Activated CD4-positive, alpha-beta T cell treated with anti-CD3 and anti-CD28 coated beads for 36 hours (primary cell): ENCODE measurements at regions not wholly inside any gene's neighbourhood (a gene's known extent, or its start where the extent isn't known, plus 50 kb on each side); places are given as distances from the start of the nearest gene placed in this dataset.
A peak's percentile ranks its signal among the peaks of the same experiment; 100 is the strongest.
"Not testable (repeated sequence)": the region's sequence is repeated elsewhere in the genome, so short reads cannot be mapped to it uniquely, and the experiment has no call there.

Experiments used
- ATAC-seq: fragments of 200-7000 bp; cut with Tn5 transposase; one replicate; pipeline ENCODE4 v1.10.0; 2021; ENCODE audit warnings: mild to moderate bottlenecking, moderate library complexity
- CTCF ChIA-PET: fragments of 350-600 bp; sonication (Branson Sonifier 250); formaldehyde crosslinking; loops from one replicate; lab custom pipeline; 2021; ENCODE audit warnings: antibody characterized with exemption; lab: Charles Lee
- POLR2A ChIA-PET: fragments of 350-600 bp; sonication (Branson Sonifier 250); formaldehyde crosslinking; loops from one replicate; lab custom pipeline; 2021; ENCODE audit warnings: antibody characterized with exemption, inconsistent platforms; lab: Charles Lee
- DNase-seq: peaks from one replicate; pipeline ENCODE4 v3.0.0-alpha.2; 2020
- H3K27ac Mint-ChIP-seq: one replicate; pipeline ENCODE4 v1.8.0; 2021; ENCODE audit warnings: mixed read lengths
- H3K27me3 Mint-ChIP-seq: one replicate; pipeline ENCODE4 v1.8.0; 2021; ENCODE audit warnings: mixed read lengths
- H3K36me3 Mint-ChIP-seq: one replicate; pipeline ENCODE4 v1.8.0; 2021; ENCODE audit warnings: low read depth, mixed read lengths
- H3K4me1 Mint-ChIP-seq: one replicate; pipeline ENCODE4 v1.8.0; 2021; ENCODE audit warnings: mixed read lengths
- H3K4me3 Mint-ChIP-seq: one replicate; pipeline ENCODE4 v1.8.0; 2021; ENCODE audit warnings: mild to moderate bottlenecking, moderate library complexity, mixed read lengths
- H3K9me3 Mint-ChIP-seq: one replicate; pipeline ENCODE4 v1.8.0; 2021; ENCODE audit warnings: low read depth, mixed read lengths
- intact Hi-C, 2 experiments: fragments of 100-400 bp; cut with DNase I in 1 of 2; cut with micrococcal nuclease in 1 of 2; formaldehyde crosslinking; loops; one replicate each; pipeline versions ENCODE4 v1.14.2 to v1.15.1; 2022 to 2024; cut with DNase I, micrococcal nuclease

GRCh38 chr3:87436781-87437543 is 160.6 kb upstream of the POU1F1 start:
- intact Hi-C loops: no loop called here
- Mint-ChIP-seq H3K27ac (no peak overlapping the region), H3K4me1 (peaks cover 9% of the 10 kb centered on the region), H3K4me3 (no peak overlapping the region), H3K9me3 (no peaks in the 10 kb centered on the region), H3K27me3 (no peaks in the 10 kb centered on the region), H3K36me3 (no peaks in the 10 kb centered on the region)
- ATAC-seq: no peak
- ChIA-PET POLR2A (no interaction called here), CTCF (no interaction called here)
- no peak for DNase-seq

- Mint-ChIP-seq H3K27ac (no peak overlapping the region), H3K4me1 (peaks cover 9% of the 10 kb centered on the region), H3K9me3 (no peaks in the 10 kb centered on the region), H3K4me3 (no peak overlapping the region), H3K36me3 (no peaks in the 10 kb centered on the region), H3K27me3 (no peaks in the 10 kb centered on the region)
- intact Hi-C loops: no loop called here
- DNase-seq (no peak), ATAC-seq (no peak)
- POLR2A ChIA-PET: no interaction called here
- CTCF ChIA-PET: no interaction called here
Observed at GRCh38 chr3:87435926-87436620, 159.7 kb upstream of the POU1F1 start.

- H3K27me3 Mint-ChIP-seq, CTCF ChIA-PET, H3K4me3 Mint-ChIP-seq, POLR2A ChIA-PET, ATAC-seq, intact Hi-C loops, H3K27ac Mint-ChIP-seq, H3K36me3 Mint-ChIP-seq, H3K9me3 Mint-ChIP-seq, H3K4me1 Mint-ChIP-seq: not testable (repeated sequence)
- peak; percentile 5 for DNase-seq
Observed at GRCh38 chr3:87433445-87433844, 157.1 kb upstream of the POU1F1 start.

- no peaks in the 10 kb centered on the region for H3K4me1 Mint-ChIP-seq
- no peaks in the 10 kb centered on the region for H3K36me3 Mint-ChIP-seq
- ATAC-seq (no peak), DNase-seq (no peak)
- no peaks in the 10 kb centered on the region for H3K27me3 Mint-ChIP-seq
- no peak overlapping the region for H3K27ac Mint-ChIP-seq
- H3K4me3 Mint-ChIP-seq: no peak overlapping the region
- CTCF ChIA-PET: no interaction called here
- intact Hi-C loops: no loop called here
- POLR2A ChIA-PET: no interaction called here
- H3K9me3 Mint-ChIP-seq: no peaks in the 10 kb centered on the region
Observed at GRCh38 chr3:87426918-87427317, 150.5 kb upstream of the POU1F1 start.

GRCh38 chr3:87425056-87425455 is 148.7 kb upstream of the POU1F1 start:
- CTCF ChIA-PET: no interaction called here
- no peaks in the 10 kb centered on the region for H3K27me3 Mint-ChIP-seq
- H3K36me3 Mint-ChIP-seq: no peaks in the 10 kb centered on the region
- POLR2A ChIA-PET: no interaction called here
- no peak overlapping the region for H3K4me3 Mint-ChIP-seq
- no peaks in the 10 kb centered on the region for H3K4me1 Mint-ChIP-seq
- no peak for DNase-seq
- H3K27ac Mint-ChIP-seq: no peak overlapping the region
- intact Hi-C loops: no loop called here
- no peaks in the 10 kb centered on the region for H3K9me3 Mint-ChIP-seq
- no peak for ATAC-seq

GRCh38 chr3:87423336-87423735 is 147.0 kb upstream of the POU1F1 start:
- no peak for ATAC-seq
- CTCF ChIA-PET: no interaction called here
- no peak overlapping the region for H3K27ac Mint-ChIP-seq
- no peaks in the 10 kb centered on the region for H3K36me3 Mint-ChIP-seq
- H3K4me3 Mint-ChIP-seq: no peak overlapping the region
- no peaks in the 10 kb centered on the region for H3K27me3 Mint-ChIP-seq
- DNase-seq: no peak
- POLR2A ChIA-PET: no interaction called here
- no peaks in the 10 kb centered on the region for H3K4me1 Mint-ChIP-seq
- H3K9me3 Mint-ChIP-seq: no peaks in the 10 kb centered on the region
- intact Hi-C loops: no loop called here

- H3K4me1 Mint-ChIP-seq: no peaks in the 10 kb centered on the region
- H3K27ac Mint-ChIP-seq: no peak overlapping the region
- H3K4me3 Mint-ChIP-seq: no peak overlapping the region
- intact Hi-C loops: no loop called here
- ChIA-PET CTCF (interaction anchor here (0.6 to 1.0 kb wide), 2 partner anchors 48 to 260 kb away, joined by 3 to 4 read pairs; no protein-coding TSS in a partner anchor), POLR2A (no interaction called here)
- no peaks in the 10 kb centered on the region for H3K36me3 Mint-ChIP-seq
- ATAC-seq (no peak), DNase-seq (no peak)
- H3K9me3 Mint-ChIP-seq: no peaks in the 10 kb centered on the region
- H3K27me3 Mint-ChIP-seq: no peaks in the 10 kb centered on the region
Observed at GRCh38 chr3:87422333-87422732, 145.9 kb upstream of the POU1F1 start.

GRCh38 chr3:87420171-87420570 is 143.8 kb upstream of the POU1F1 start:
- Mint-ChIP-seq H3K4me1 (no peaks in the 10 kb centered on the region), H3K27ac (no peak overlapping the region), H3K4me3 (no peak overlapping the region), H3K27me3 (no peaks in the 10 kb centered on the region), H3K9me3 (no peaks in the 10 kb centered on the region), H3K36me3 (no peaks in the 10 kb centered on the region)
- POLR2A ChIA-PET: no interaction called here
- no peak for DNase-seq
- no peak for ATAC-seq
- intact Hi-C loops: no loop called here
- CTCF ChIA-PET: interaction anchor here (0.6 kb wide), 1 partner anchor 66 kb away, joined by 3 read pairs; no protein-coding TSS in a partner anchor

GRCh38 chr3:87414271-87414670 is 137.9 kb upstream of the POU1F1 start:
- DNase-seq: no peak
- Mint-ChIP-seq H3K27me3 (no peaks in the 10 kb centered on the region), H3K4me1 (no peaks in the 10 kb centered on the region), H3K4me3 (no peak overlapping the region), H3K27ac (no peak overlapping the region), H3K36me3 (no peaks in the 10 kb centered on the region), H3K9me3 (no peaks in the 10 kb centered on the region)
- ChIA-PET CTCF (no interaction called here), POLR2A (no interaction called here)
- intact Hi-C loops: no loop called here
- no peak for ATAC-seq

GRCh38 chr3:87413814-87414213 is 137.4 kb upstream of the POU1F1 start:
- ATAC-seq (no peak), DNase-seq (no peak)
- POLR2A ChIA-PET: no interaction called here
- no peaks in the 10 kb centered on the region for H3K36me3 Mint-ChIP-seq
- no peaks in the 10 kb centered on the region for H3K4me1 Mint-ChIP-seq
- H3K27me3 Mint-ChIP-seq: no peaks in the 10 kb centered on the region
- H3K27ac Mint-ChIP-seq: no peak overlapping the region
- intact Hi-C loops: no loop called here
- no peaks in the 10 kb centered on the region for H3K9me3 Mint-ChIP-seq
- H3K4me3 Mint-ChIP-seq: no peak overlapping the region
- CTCF ChIA-PET: no interaction called here

- ChIA-PET POLR2A (no interaction called here), CTCF (no interaction called here)
- Mint-ChIP-seq H3K4me1 (no peaks in the 10 kb centered on the region), H3K27me3 (no peaks in the 10 kb centered on the region), H3K4me3 (no peak overlapping the region), H3K9me3 (no peaks in the 10 kb centered on the region), H3K36me3 (no peaks in the 10 kb centered on the region), H3K27ac (no peak overlapping the region)
- no peak for ATAC-seq
- DNase-seq: no peak
- intact Hi-C loops: no loop called here
Observed at GRCh38 chr3:87410110-87410509, 133.7 kb upstream of the POU1F1 start.

- intact Hi-C loops: no loop called here
- H3K4me3 Mint-ChIP-seq: no peak overlapping the region
- no peaks in the 10 kb centered on the region for H3K4me1 Mint-ChIP-seq
- H3K9me3 Mint-ChIP-seq: no peaks in the 10 kb centered on the region
- DNase-seq (no peak), ATAC-seq (no peak)
- no peak overlapping the region for H3K27ac Mint-ChIP-seq
- ChIA-PET CTCF (no interaction called here), POLR2A (no interaction called here)
- H3K27me3 Mint-ChIP-seq: peaks cover 8% of the 10 kb centered on the region
- H3K36me3 Mint-ChIP-seq: no peaks in the 10 kb centered on the region
Observed at GRCh38 chr3:87398168-87398801, 121.9 kb upstream of the POU1F1 start.
